Iris pigment epithelial cell (primary cell): ENCODE measurements at regions not wholly inside any gene's neighbourhood (a gene's known extent, or its start where the extent isn't known, plus 50 kb on each side); places are given as distances from the start of the nearest gene placed in this dataset.
"Not testable (repeated sequence)": the region's sequence is repeated elsewhere in the genome, so short reads cannot be mapped to it uniquely, and the experiment has no call there.

ENCODE experiments used
- DNase-seq: peaks from one replicate; pipeline ENCODE4 v3.0.0-alpha.2; 2011; ENCODE audit warnings: low read depth

- no peak for DNase-seq
Measured at GRCh38 chr5:91598216-91598615, 215.1 kb upstream of the ARRDC3 start.

GRCh38 chr5:91595424-91595823, 212.3 kb upstream of the ARRDC3 start:
- no peak for DNase-seq

GRCh38 chr5:91591076-91591475, 208.0 kb upstream of the ARRDC3 start:
- no peak for DNase-seq

GRCh38 chr5:91586232-91586631, 203.1 kb upstream of the ARRDC3 start:
- DNase-seq: no peak

- no peak for DNase-seq
Measured at GRCh38 chr5:91584352-91584751, 201.2 kb upstream of the ARRDC3 start.

GRCh38 chr5:91566012-91566411, 182.9 kb upstream of the ARRDC3 start:
- not testable (repeated sequence) for DNase-seq

GRCh38 chr5:91562922-91563321, 179.8 kb upstream of the ARRDC3 start:
- no peak for DNase-seq

- peak; percentile 60 for DNase-seq
Measured at GRCh38 chr5:91541696-91542095, 158.6 kb upstream of the ARRDC3 start.

- DNase-seq: no peak
Measured at GRCh38 chr5:91538179-91538578, 155.1 kb upstream of the ARRDC3 start.

GRCh38 chr5:91535499-91535898, 152.4 kb upstream of the ARRDC3 start:
- no peak for DNase-seq

GRCh38 chr5:91534332-91534731, 151.2 kb upstream of the ARRDC3 start:
- DNase-seq: no peak

- no peak for DNase-seq
Measured at GRCh38 chr5:91532779-91533178, 149.7 kb upstream of the ARRDC3 start.

- DNase-seq: no peak
Measured at GRCh38 chr5:91532281-91532680, 149.2 kb upstream of the ARRDC3 start.

GRCh38 chr5:91528831-91529230, 145.7 kb upstream of the ARRDC3 start:
- DNase-seq: no peak

- no peak for DNase-seq
Measured at GRCh38 chr5:91521785-91522184, 138.7 kb upstream of the ARRDC3 start.

- peak; percentile 15 for DNase-seq
Measured at GRCh38 chr5:91521334-91521733, 138.2 kb upstream of the ARRDC3 start.

- DNase-seq: no peak
Measured at GRCh38 chr5:91514400-91514799, 131.3 kb upstream of the ARRDC3 start.

GRCh38 chr5:91503321-91503720, 120.2 kb upstream of the ARRDC3 start:
- DNase-seq: no peak

GRCh38 chr5:91500758-91501157, 117.6 kb upstream of the ARRDC3 start:
- no peak for DNase-seq

GRCh38 chr5:91499943-91500531, 116.9 kb upstream of the ARRDC3 start:
- DNase-seq: peak; percentile 51

GRCh38 chr5:91495699-91496098, 112.6 kb upstream of the ARRDC3 start:
- no peak for DNase-seq

- DNase-seq: no peak
Measured at GRCh38 chr5:91494447-91494996, 111.4 kb upstream of the ARRDC3 start.

GRCh38 chr5:91493086-91493485, 110.0 kb upstream of the ARRDC3 start:
- DNase-seq: no peak

- DNase-seq: no peak
Measured at GRCh38 chr5:91491229-91491628, 108.1 kb upstream of the ARRDC3 start.
